Left ventricle myocardium inferior (tissue), 1 donor: ENCODE measurements at regions not wholly inside any gene's neighbourhood (a gene's known extent, or its start where the extent isn't known, plus 50 kb on each side); places are given as distances from the start of the nearest gene placed in this dataset.

Experiments used
- DNase-seq: peaks from one replicate; pipeline ENCODE4 v3.0.0-alpha.2; 2020
- H3K27ac ChIP-seq: fragments of 200-600 bp; replicated peaks from 2 replicates; pipeline ENCODE4 v1.8.0; 2021
- H3K27me3 ChIP-seq: fragments of 200-600 bp; 2 replicates; pipeline ENCODE4 v1.8.0; 2021; ENCODE audit warnings: low read depth
- H3K36me3 ChIP-seq: fragments of 200-600 bp; 2 replicates; pipeline ENCODE4 v1.8.0; 2021
- H3K4me1 ChIP-seq: fragments of 200-600 bp; 2 replicates; pipeline ENCODE4 v1.8.0; 2021
- H3K4me3 ChIP-seq: fragments of 200-600 bp; 2 replicates; pipeline ENCODE4 v1.8.0; 2021; ENCODE audit warnings: mild to moderate bottlenecking, moderate library complexity
- H3K9me3 ChIP-seq: fragments of 200-600 bp; replicated peaks from 2 replicates; pipeline ENCODE4 v1.8.0; 2021
- intact Hi-C: fragments of 100-400 bp; cut with micrococcal nuclease; formaldehyde crosslinking; loops from one replicate; pipeline ENCODE4 v1.11.0; 2022
- TF ChIP-seq, protein P1 (sequence below): fragments of 200-600 bp; IDR thresholded peaks from 2 replicates; pipeline ENCODE4 v1.8.0; 2021; ENCODE audit warnings: antibody characterized with exemption, mild to moderate bottlenecking, borderline replicate concordance
- donor health status: DM: no; HTN: yes; CAD: no; lungs with severe emphysema.

DNA sequence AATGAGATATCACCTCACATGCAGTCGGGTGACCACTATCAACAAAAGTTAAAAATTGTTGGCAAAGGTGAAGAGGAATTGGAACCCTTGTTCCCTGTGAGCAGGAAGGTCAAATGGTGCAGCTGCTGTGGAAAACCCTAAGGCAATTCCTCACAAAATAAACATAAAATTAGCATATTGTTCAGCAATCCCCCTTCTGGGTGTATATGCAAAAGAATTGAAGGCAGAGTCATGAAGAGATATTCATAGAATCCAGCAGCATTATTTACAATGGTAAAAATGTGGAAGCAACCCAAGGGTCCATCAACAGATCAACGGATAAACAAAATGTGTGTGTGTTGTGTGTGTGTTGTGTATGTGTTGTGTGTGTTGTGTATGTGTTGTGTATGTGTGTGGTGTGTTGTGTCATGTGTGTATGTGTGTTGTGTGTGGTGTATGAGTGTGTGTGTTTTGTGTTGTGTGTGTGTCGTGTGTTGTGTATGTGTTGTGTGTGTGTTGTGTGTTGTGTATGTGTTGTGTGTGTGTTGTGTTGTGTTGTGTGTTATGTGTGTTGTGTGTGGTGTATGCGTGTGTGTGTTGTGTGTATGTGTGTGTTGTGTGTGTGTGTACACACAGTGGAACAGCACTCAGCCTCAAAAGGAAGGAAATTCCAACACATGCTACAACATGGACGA is 245.1 kb downstream of the ERMARD start:
- intact Hi-C loops, result no loop called here
- Histone ChIP-seq H3K27me3 (no peaks in the 10 kb centered on the region), H3K4me3 (no peak overlapping the region), H3K36me3 (no peaks in the 10 kb centered on the region), H3K9me3 (peaks cover under 1% of the 10 kb centered on the region), H3K4me1 (peaks cover 14% of the 10 kb centered on the region), H3K27ac (no peak overlapping the region)
- DNase-seq, result no peak
- TF ChIP-seq, protein P1, sequence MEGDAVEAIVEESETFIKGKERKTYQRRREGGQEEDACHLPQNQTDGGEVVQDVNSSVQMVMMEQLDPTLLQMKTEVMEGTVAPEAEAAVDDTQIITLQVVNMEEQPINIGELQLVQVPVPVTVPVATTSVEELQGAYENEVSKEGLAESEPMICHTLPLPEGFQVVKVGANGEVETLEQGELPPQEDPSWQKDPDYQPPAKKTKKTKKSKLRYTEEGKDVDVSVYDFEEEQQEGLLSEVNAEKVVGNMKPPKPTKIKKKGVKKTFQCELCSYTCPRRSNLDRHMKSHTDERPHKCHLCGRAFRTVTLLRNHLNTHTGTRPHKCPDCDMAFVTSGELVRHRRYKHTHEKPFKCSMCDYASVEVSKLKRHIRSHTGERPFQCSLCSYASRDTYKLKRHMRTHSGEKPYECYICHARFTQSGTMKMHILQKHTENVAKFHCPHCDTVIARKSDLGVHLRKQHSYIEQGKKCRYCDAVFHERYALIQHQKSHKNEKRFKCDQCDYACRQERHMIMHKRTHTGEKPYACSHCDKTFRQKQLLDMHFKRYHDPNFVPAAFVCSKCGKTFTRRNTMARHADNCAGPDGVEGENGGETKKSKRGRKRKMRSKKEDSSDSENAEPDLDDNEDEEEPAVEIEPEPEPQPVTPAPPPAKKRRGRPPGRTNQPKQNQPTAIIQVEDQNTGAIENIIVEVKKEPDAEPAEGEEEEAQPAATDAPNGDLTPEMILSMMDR, result no peak

DNA sequence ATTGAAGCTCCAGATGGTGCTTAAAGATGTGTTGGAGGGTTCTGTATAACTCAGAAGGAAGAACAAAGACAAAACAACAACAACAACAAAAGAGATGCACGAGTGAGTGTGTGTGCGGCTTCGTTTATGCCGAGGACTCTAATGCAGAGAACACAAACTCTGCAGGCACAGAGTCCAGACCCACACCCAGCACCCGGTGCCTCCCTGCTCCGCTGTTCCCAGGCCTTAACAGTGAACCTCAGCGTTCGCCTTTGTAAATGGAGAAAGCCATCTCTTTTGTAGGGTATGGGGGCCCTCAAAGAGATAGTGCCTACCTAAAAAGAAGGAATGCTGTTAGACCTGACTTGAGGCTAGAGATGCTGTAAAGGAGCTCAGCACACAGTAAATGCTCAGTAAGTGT is 243.3 kb downstream of the ERMARD start:
- Histone ChIP-seq H3K4me3 (no peak overlapping the region), H3K27me3 (no peaks in the 10 kb centered on the region), H3K4me1 (peaks cover 22% of the 10 kb centered on the region), H3K27ac (no peak overlapping the region), H3K36me3 (no peaks in the 10 kb centered on the region), H3K9me3 (no peaks in the 10 kb centered on the region)
- intact Hi-C loops, result no loop called here
- DNase-seq, result no peak
- TF ChIP-seq, protein P1, result no peak

DNA sequence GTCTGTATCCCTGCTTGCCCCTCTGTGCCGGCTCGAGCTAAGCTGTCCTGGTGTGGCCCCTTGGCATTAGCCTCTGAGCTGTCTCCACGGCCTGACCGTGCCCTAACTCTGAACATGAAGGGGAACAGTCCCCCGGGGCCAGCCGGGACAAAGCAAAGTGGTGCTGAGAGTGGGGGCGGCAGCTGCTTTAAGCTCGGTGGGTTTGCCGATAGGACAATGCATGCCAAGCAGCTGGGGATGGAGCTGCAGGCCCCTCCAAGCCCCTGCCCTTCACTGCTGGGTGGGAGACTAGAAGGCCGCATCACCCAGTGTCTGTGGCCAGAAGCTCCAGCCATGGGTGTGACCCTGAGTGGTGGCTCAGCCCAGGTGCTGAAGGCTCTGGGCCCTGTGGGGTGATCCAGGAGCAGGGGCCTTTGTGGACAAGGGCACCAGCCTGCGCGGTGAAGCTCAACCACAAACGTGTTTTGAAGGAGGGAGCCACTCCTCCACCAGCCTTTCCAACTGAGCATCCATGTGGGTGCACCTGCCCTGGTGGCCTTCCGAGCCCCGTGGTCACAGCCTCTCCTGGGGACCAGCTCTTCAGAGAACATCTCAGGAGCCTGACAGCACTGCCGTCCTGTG is 242.5 kb downstream of the ERMARD start:
- H3K27me3 ChIP-seq, result no peaks in the 10 kb centered on the region
- TF ChIP-seq, protein P1, result no peak
- H3K4me3 ChIP-seq, result no peak overlapping the region
- no peak for DNase-seq
- intact Hi-C loops, result no loop called here
- no peaks in the 10 kb centered on the region for H3K36me3 ChIP-seq
- H3K4me1 ChIP-seq, result peaks cover 22% of the 10 kb centered on the region
- H3K27ac ChIP-seq, result no peak overlapping the region
- H3K9me3 ChIP-seq, result no peaks in the 10 kb centered on the region

DNA sequence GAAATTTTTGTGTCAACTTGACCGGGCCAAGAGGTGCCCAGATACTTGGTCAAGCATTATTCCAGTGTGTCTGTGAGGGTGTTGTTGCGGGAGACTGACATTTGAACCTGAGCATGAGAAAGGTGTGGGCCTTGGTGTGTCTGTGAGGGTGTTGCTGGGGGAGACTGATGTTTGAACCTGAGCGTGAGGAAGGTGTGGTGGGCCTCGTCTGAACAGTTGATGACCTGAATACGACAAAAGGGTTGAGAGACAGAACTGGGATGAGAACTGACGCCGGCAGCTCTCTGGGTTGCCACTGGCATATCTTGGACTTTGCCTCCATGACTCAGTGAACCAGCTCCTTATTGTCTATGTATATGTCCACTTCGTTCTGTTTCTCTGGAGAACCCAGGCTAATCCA is 240.5 kb downstream of the ERMARD start:
- TF ChIP-seq, protein P1, result no peak
- H3K9me3 ChIP-seq, result no peaks in the 10 kb centered on the region
- H3K4me3 ChIP-seq, result no peak overlapping the region
- H3K27me3 ChIP-seq, result no peaks in the 10 kb centered on the region
- no peaks in the 10 kb centered on the region for H3K36me3 ChIP-seq
- H3K4me1 ChIP-seq, result peaks cover 22% of the 10 kb centered on the region
- DNase-seq, result no peak
- intact Hi-C loops, result no loop called here
- peak overlapping the region; percentile 5 for H3K27ac ChIP-seq

GRCh38 chr6:169991031-169991390 is 239.6 kb downstream of the ERMARD start:
- no peak overlapping the region for H3K27ac ChIP-seq
- no peak overlapping the region for H3K4me3 ChIP-seq
- H3K9me3 ChIP-seq, result no peaks in the 10 kb centered on the region
- no peaks in the 10 kb centered on the region for H3K27me3 ChIP-seq
- H3K36me3 ChIP-seq, result no peaks in the 10 kb centered on the region
- TF ChIP-seq, protein P1, result no peak
- no peak for DNase-seq
- peaks cover 22% of the 10 kb centered on the region for H3K4me1 ChIP-seq
- intact Hi-C loops, result no loop called here
